Bronchial epithelial cell (primary cell): ENCODE measurements at regions not wholly inside any gene's neighbourhood (a gene's known extent, or its start where the extent isn't known, plus 50 kb on each side); places are given as distances from the start of the nearest gene placed in this dataset.

Experiments
- DNase-seq: peaks from one replicate; pipeline ENCODE4 v3.0.0-alpha.2; 2010; ENCODE audit warnings: low read depth
- FAIRE-seq: peaks from 2 replicates; lab custom pipeline; 2011; peaks lifted over from hg19 to GRCh38; lab: Jason Lieb, UNC
- H3K27me3 ChIP-seq: 2 replicates; pipeline ENCODE4 v1.5.1; 2011; ENCODE audit warnings: low read length; ENCODE audit not compliant: control insufficient read depth, insufficient read depth
- H3K36me3 ChIP-seq: 2 replicates; pipeline ENCODE4 v1.5.1; 2011; ENCODE audit warnings: low read length; ENCODE audit not compliant: control insufficient read depth, insufficient read depth
- H3K4me3 ChIP-seq: 2 replicates; pipeline ENCODE4 v1.5.1; 2011; ENCODE audit warnings: mild to moderate bottlenecking, low read depth, low read length, control low read depth
- CTCF ChIP-seq: IDR thresholded peaks from 2 replicates; pipeline ENCODE4 v1.5.1; 2011; ENCODE audit warnings: mild to moderate bottlenecking, moderate library complexity, low read length, control low read depth, inconsistent platforms; ENCODE audit not compliant: insufficient read depth, severe bottlenecking

- H3K27me3 ChIP-seq = no peaks in the 10 kb centered on the region
- TF ChIP-seq CTCF = no peak
- DNase-seq = peak; percentile 77
- H3K36me3 ChIP-seq = no peaks in the 10 kb centered on the region
- H3K4me3 ChIP-seq = no peak overlapping the region
- FAIRE-seq = no peak
Observed at GRCh38 chr3:190252080-190252479, 70.2 kb downstream of the CLDN1 start.

- FAIRE-seq = no peak
- TF ChIP-seq CTCF = no peak
- DNase-seq = no peak
- no peak overlapping the region for H3K4me3 ChIP-seq
- no peaks in the 10 kb centered on the region for H3K36me3 ChIP-seq
- no peaks in the 10 kb centered on the region for H3K27me3 ChIP-seq
Observed at GRCh38 chr3:190249414-190249813, 72.8 kb downstream of the CLDN1 start.

- Histone ChIP-seq H3K4me3 (no peak overlapping the region), H3K27me3 (no peaks in the 10 kb centered on the region), H3K36me3 (no peaks in the 10 kb centered on the region)
- FAIRE-seq = no peak
- DNase-seq = no peak
- TF ChIP-seq CTCF = no peak
Observed at GRCh38 chr3:190242147-190242546, 80.1 kb downstream of the CLDN1 start.

- DNase-seq = no peak
- TF ChIP-seq CTCF = no peak
- no peaks in the 10 kb centered on the region for H3K27me3 ChIP-seq
- no peak overlapping the region for H3K4me3 ChIP-seq
- H3K36me3 ChIP-seq = no peaks in the 10 kb centered on the region
- no peak for FAIRE-seq
Observed at GRCh38 chr3:190239325-190239724, 82.9 kb downstream of the CLDN1 start.

- Histone ChIP-seq H3K27me3 (no peaks in the 10 kb centered on the region), H3K36me3 (no peaks in the 10 kb centered on the region), H3K4me3 (no peak overlapping the region)
- FAIRE-seq (no peak), DNase-seq (no peak)
- TF ChIP-seq CTCF = no peak
Observed at GRCh38 chr3:190238871-190239270, 83.4 kb downstream of the CLDN1 start.

GRCh38 chr3:190234621-190235020, 87.6 kb downstream of the CLDN1 start:
- H3K4me3 ChIP-seq = no peak overlapping the region
- no peak for TF ChIP-seq CTCF
- FAIRE-seq = no peak
- DNase-seq = no peak
- no peaks in the 10 kb centered on the region for H3K27me3 ChIP-seq
- no peaks in the 10 kb centered on the region for H3K36me3 ChIP-seq
